ENCODE measurements at regions not wholly inside any gene's neighbourhood (a gene's known extent, or its start where the extent isn't known, plus 50 kb on each side); places are given as distances from the start of the nearest gene placed in this dataset.

- Histone ChIP-seq H3K9me1 (ENCODE audit: control insufficient read depth, insufficient read depth, low read length) (no peaks in the 10 kb centered on the region), H2AFZ (ENCODE audit: low read depth, low read length) (no peak overlapping the region), H3K4me2 (ENCODE audit: insufficient read depth, low read length) (no peak overlapping the region), H3K9ac (ENCODE audit: insufficient read depth in 1 of 2, low read depth in 2 of 2, low read length in 2 of 2) (no peak overlapping the region), H3K9me3 (replicated peaks; ENCODE audit: control insufficient read depth, insufficient read depth, low read depth, low read length) (no peaks in the 10 kb centered on the region), H3K27ac (ENCODE audit: extremely low read depth, low read depth, low read length) (no peak overlapping the region), H3K4me3 (no peak overlapping the region), H3K36me3 (ENCODE audit: control insufficient read depth, insufficient read depth, low read length) (no peaks in the 10 kb centered on the region), H3K79me2 (ENCODE audit: control insufficient read depth, insufficient read depth, low read length) (no peaks in the 10 kb centered on the region), H3K4me1 (replicated peaks in 1 of 2; ENCODE audit: control insufficient read depth in 2 of 2, insufficient read depth in 2 of 2, low read length in 2 of 2) (no peaks in the 10 kb centered on the region), H4K20me1 (replicated peaks; ENCODE audit: control insufficient read depth, insufficient read depth, low read length) (no peaks in the 10 kb centered on the region; the same call in 1 of the 2 replicates), H3K27me3 (ENCODE audit: control insufficient read depth in 2 of 2, insufficient read depth in 2 of 2, low read length in 2 of 2) (no peaks in the 10 kb centered on the region; a peak in 1 of 5 replicates)
- BruUV-seq (replicated peaks): no TSS peak
- CTCF ChIA-PET (ENCODE audit: low intra/inter-chr PET ratio): no interaction called here
- in situ Hi-C loops (cut with MboI): no loop called here
- no peak for FAIRE-seq
- peak in 1 of 4 experiments; percentile 16 for DNase-seq (ENCODE audit: extremely low read depth in 1 of 4, low spot score in 3 of 4)
- no peak for TF ChIP-seq GABPB1 (CRISPR knock-in tag; IDR thresholded peaks at IDR 0.05)
- TF ChIP-seq TRIM25 (IDR thresholded peaks at IDR 0.05; ENCODE audit: borderline replicate concordance): no peak
- peak; percentile 32; the same call in 1 of the 2 replicates for TF ChIP-seq FOSL1 (tag; conservative IDR thresholded peaks at IDR 0.05)
- TF ChIP-seq NR2C1 (IDR thresholded peaks at IDR 0.05): no peak
- peak; percentile 74 for TF ChIP-seq NR2C1 (tag; IDR thresholded peaks at IDR 0.05)
- 0 out of 2 replicates have a peak, but pooled peaks have one; percentile 2 for TF ChIP-seq SPI1 (IDR thresholded peaks at IDR 0.05; ENCODE audit: borderline replicate concordance, low read depth, low read length)
- TF ChIP-seq NR2C2 (CRISPR knock-in tag; IDR thresholded peaks at IDR 0.05): no peak
- TF ChIP-seq NR2C2 (tag; IDR thresholded peaks at IDR 0.05): peak; percentile 64; the same call in 1 of the 2 replicates
- POLR2A ChIA-PET: interaction anchor here (0.6 kb wide), 1 partner anchor 1480 kb away, joined by 3 read pairs; no protein-coding TSS in a partner anchor
- intact Hi-C loops (cut with micrococcal nuclease): no loop called here
- no peak for ATAC-seq
Measured at GRCh38 chr20:22729180-22729579, 144.8 kb upstream of the FOXA2 start.

Data from K562 (cell line).